ENCODE measurements at regions not wholly inside any gene's neighbourhood (a gene's known extent, or its start where the extent isn't known, plus 50 kb on each side); places are given as distances from the start of the nearest gene placed in this dataset.

GRCh38 chr12:90790747-90791146, 164.2 kb downstream of the CCER1 start:
- Histone ChIP-seq H3K27me3 (ENCODE audit: control insufficient read depth, insufficient read depth, low read length) (no peaks in the 10 kb centered on the region), H3K9me3 (replicated peaks; ENCODE audit: low read length) (no peaks in the 10 kb centered on the region), H3K36me3 (ENCODE audit: insufficient read depth, low read length) (no peaks in the 10 kb centered on the region), H3K4me2 (ENCODE audit: low read length) (no peak overlapping the region), H3K4me3 (ENCODE audit: low read length) (no peak overlapping the region), H3K4me1 (ENCODE audit: control insufficient read depth, insufficient read depth, low read length) (no peaks in the 10 kb centered on the region), H3K9ac (ENCODE audit: low read depth, low read length) (no peak overlapping the region)

GRCh38 chr12:90773491-90773890, 181.5 kb downstream of the CCER1 start:
- no peaks in the 10 kb centered on the region for H3K9me3 ChIP-seq (replicated peaks; ENCODE audit: low read length)
- no peak overlapping the region for H3K4me2 ChIP-seq (ENCODE audit: low read length)
- H3K4me3 ChIP-seq (ENCODE audit: low read length), result no peak overlapping the region
- H3K9ac ChIP-seq (ENCODE audit: low read depth, low read length), result no peak overlapping the region
- H3K27me3 ChIP-seq (ENCODE audit: control insufficient read depth, insufficient read depth, low read length), result no peaks in the 10 kb centered on the region
- H3K4me1 ChIP-seq (ENCODE audit: control insufficient read depth, insufficient read depth, low read length), result no peaks in the 10 kb centered on the region
- H3K36me3 ChIP-seq (ENCODE audit: insufficient read depth, low read length), result no peaks in the 10 kb centered on the region

GRCh38 chr12:90770861-90771260, 184.1 kb downstream of the CCER1 start:
- H3K4me3 ChIP-seq (ENCODE audit: low read length), result no peak overlapping the region
- no peak overlapping the region for H3K9ac ChIP-seq (ENCODE audit: low read depth, low read length)
- no peaks in the 10 kb centered on the region for H3K4me1 ChIP-seq (ENCODE audit: control insufficient read depth, insufficient read depth, low read length)

GRCh38 chr12:90757957-90758356, 197.0 kb downstream of the CCER1 start:
- no peak overlapping the region for H3K4me2 ChIP-seq (ENCODE audit: low read length)
- H3K9ac ChIP-seq (ENCODE audit: low read depth, low read length), result no peak overlapping the region
- no peaks in the 10 kb centered on the region for H3K9me3 ChIP-seq (replicated peaks; ENCODE audit: low read length)
- H3K27me3 ChIP-seq (ENCODE audit: control insufficient read depth, insufficient read depth, low read length), result no peaks in the 10 kb centered on the region
- no peak overlapping the region for H3K4me3 ChIP-seq (ENCODE audit: low read length)
- H3K4me1 ChIP-seq (ENCODE audit: control insufficient read depth, insufficient read depth, low read length), result no peaks in the 10 kb centered on the region
- no peaks in the 10 kb centered on the region for H3K36me3 ChIP-seq (ENCODE audit: insufficient read depth, low read length)

More at GRCh38 chr12:90770861-90771260, 184.1 kb downstream of the CCER1 start:
- no peaks in the 10 kb centered on the region for H3K9me3 ChIP-seq (replicated peaks; ENCODE audit: low read length)
- H3K27me3 ChIP-seq (ENCODE audit: control insufficient read depth, insufficient read depth, low read length), result no peaks in the 10 kb centered on the region
- no peak overlapping the region for H3K4me2 ChIP-seq (ENCODE audit: low read length)
- H3K36me3 ChIP-seq (ENCODE audit: insufficient read depth, low read length), result no peaks in the 10 kb centered on the region

GRCh38 chr12:90745211-90745610, 209.8 kb downstream of the CCER1 start:
- Histone ChIP-seq H3K4me2 (ENCODE audit: low read length) (no peak overlapping the region), H3K4me1 (ENCODE audit: control insufficient read depth, insufficient read depth, low read length) (no peaks in the 10 kb centered on the region), H3K9ac (ENCODE audit: low read depth, low read length) (no peak overlapping the region), H3K4me3 (ENCODE audit: low read length) (no peak overlapping the region), H3K9me3 (replicated peaks; ENCODE audit: low read length) (no peaks in the 10 kb centered on the region), H3K27me3 (ENCODE audit: control insufficient read depth, insufficient read depth, low read length) (no peaks in the 10 kb centered on the region), H3K36me3 (ENCODE audit: insufficient read depth, low read length) (no peaks in the 10 kb centered on the region)

GRCh38 chr12:90741611-90742010, 213.4 kb downstream of the CCER1 start:
- H3K9ac ChIP-seq (ENCODE audit: low read depth, low read length), result no peak overlapping the region
- H3K4me1 ChIP-seq (ENCODE audit: control insufficient read depth, insufficient read depth, low read length), result no peaks in the 10 kb centered on the region
- H3K4me3 ChIP-seq (ENCODE audit: low read length), result no peak overlapping the region
- H3K4me2 ChIP-seq (ENCODE audit: low read length), result no peak overlapping the region
- H3K9me3 ChIP-seq (replicated peaks; ENCODE audit: low read length), result no peaks in the 10 kb centered on the region
- no peaks in the 10 kb centered on the region for H3K27me3 ChIP-seq (ENCODE audit: control insufficient read depth, insufficient read depth, low read length)
- no peaks in the 10 kb centered on the region for H3K36me3 ChIP-seq (ENCODE audit: insufficient read depth, low read length)

- Histone ChIP-seq H3K4me3 (ENCODE audit: low read length) (no peak overlapping the region), H3K9me3 (replicated peaks; ENCODE audit: low read length) (no peaks in the 10 kb centered on the region), H3K9ac (ENCODE audit: low read depth, low read length) (no peak overlapping the region), H3K4me2 (ENCODE audit: low read length) (no peak overlapping the region), H3K36me3 (ENCODE audit: insufficient read depth, low read length) (no peaks in the 10 kb centered on the region), H3K4me1 (ENCODE audit: control insufficient read depth, insufficient read depth, low read length) (peaks cover 7% of the 10 kb centered on the region), H3K27me3 (ENCODE audit: control insufficient read depth, insufficient read depth, low read length) (no peaks in the 10 kb centered on the region)
These were observed 225.2 kb downstream of the CCER1 start for GRCh38 chr12:90729736-90730135.

GRCh38 chr12:90712671-90713070, 242.3 kb downstream of the CCER1 start:
- Histone ChIP-seq H3K27me3 (ENCODE audit: control insufficient read depth, insufficient read depth, low read length) (no peaks in the 10 kb centered on the region), H3K9ac (ENCODE audit: low read depth, low read length) (no peak overlapping the region), H3K9me3 (replicated peaks; ENCODE audit: low read length) (no peaks in the 10 kb centered on the region), H3K4me3 (ENCODE audit: low read length) (no peak overlapping the region), H3K36me3 (ENCODE audit: insufficient read depth, low read length) (no peaks in the 10 kb centered on the region), H3K4me2 (ENCODE audit: low read length) (no peak overlapping the region), H3K4me1 (ENCODE audit: control insufficient read depth, insufficient read depth, low read length) (peaks cover 6% of the 10 kb centered on the region)

GRCh38 chr12:90710711-90711110, 244.3 kb downstream of the CCER1 start:
- Histone ChIP-seq H3K27me3 (ENCODE audit: control insufficient read depth, insufficient read depth, low read length) (no peaks in the 10 kb centered on the region), H3K9ac (ENCODE audit: low read depth, low read length) (no peak overlapping the region), H3K4me1 (ENCODE audit: control insufficient read depth, insufficient read depth, low read length) (peaks cover 6% of the 10 kb centered on the region), H3K4me3 (ENCODE audit: low read length) (no peak overlapping the region), H3K9me3 (replicated peaks; ENCODE audit: low read length) (no peaks in the 10 kb centered on the region), H3K4me2 (ENCODE audit: low read length) (no peak overlapping the region), H3K36me3 (ENCODE audit: insufficient read depth, low read length) (no peaks in the 10 kb centered on the region)

- Histone ChIP-seq H3K27me3 (ENCODE audit: control insufficient read depth, insufficient read depth, low read length) (no peaks in the 10 kb centered on the region), H3K9ac (ENCODE audit: low read depth, low read length) (no peak overlapping the region), H3K4me2 (ENCODE audit: low read length) (no peak overlapping the region), H3K36me3 (ENCODE audit: insufficient read depth, low read length) (no peaks in the 10 kb centered on the region), H3K4me1 (ENCODE audit: control insufficient read depth, insufficient read depth, low read length) (no peaks in the 10 kb centered on the region), H3K9me3 (replicated peaks; ENCODE audit: low read length) (no peaks in the 10 kb centered on the region), H3K4me3 (ENCODE audit: low read length) (no peak overlapping the region)
These were observed 248.9 kb downstream of the CCER1 start for GRCh38 chr12:90706036-90706435.

GRCh38 chr12:90695415-90695814, 259.6 kb downstream of the CCER1 start:
- H3K36me3 ChIP-seq (ENCODE audit: insufficient read depth, low read length), result no peaks in the 10 kb centered on the region
- no peak overlapping the region for H3K4me3 ChIP-seq (ENCODE audit: low read length)
- H3K27me3 ChIP-seq (ENCODE audit: control insufficient read depth, insufficient read depth, low read length), result no peaks in the 10 kb centered on the region
- no peaks in the 10 kb centered on the region for H3K4me1 ChIP-seq (ENCODE audit: control insufficient read depth, insufficient read depth, low read length)
- no peak overlapping the region for H3K9ac ChIP-seq (ENCODE audit: low read depth, low read length)
- H3K9me3 ChIP-seq (replicated peaks; ENCODE audit: low read length), result no peaks in the 10 kb centered on the region
- no peak overlapping the region for H3K4me2 ChIP-seq (ENCODE audit: low read length)

GRCh38 chr12:90690120-90690519, 264.9 kb downstream of the CCER1 start:
- Histone ChIP-seq H3K4me1 (ENCODE audit: control insufficient read depth, insufficient read depth, low read length) (no peaks in the 10 kb centered on the region), H3K9ac (ENCODE audit: low read depth, low read length) (no peak overlapping the region), H3K27me3 (ENCODE audit: control insufficient read depth, insufficient read depth, low read length) (no peaks in the 10 kb centered on the region), H3K9me3 (replicated peaks; ENCODE audit: low read length) (no peaks in the 10 kb centered on the region), H3K4me2 (ENCODE audit: low read length) (no peak overlapping the region), H3K36me3 (ENCODE audit: insufficient read depth, low read length) (no peaks in the 10 kb centered on the region), H3K4me3 (ENCODE audit: low read length) (no peak overlapping the region)
